ENCODE measurements at regions not wholly inside any gene's neighbourhood (a gene's known extent, or its start where the extent isn't known, plus 50 kb on each side); places are given as distances from the start of the nearest gene placed in this dataset.
"Not testable (repeated sequence)": the region's sequence is repeated elsewhere in the genome, so short reads cannot be mapped to it uniquely, and the experiment has no call there.

- DNase-seq: not testable (repeated sequence)
These were observed 304.6 kb upstream of the KCND2 start for GRCh38 chr7:119968411-119968810.

DNA sequence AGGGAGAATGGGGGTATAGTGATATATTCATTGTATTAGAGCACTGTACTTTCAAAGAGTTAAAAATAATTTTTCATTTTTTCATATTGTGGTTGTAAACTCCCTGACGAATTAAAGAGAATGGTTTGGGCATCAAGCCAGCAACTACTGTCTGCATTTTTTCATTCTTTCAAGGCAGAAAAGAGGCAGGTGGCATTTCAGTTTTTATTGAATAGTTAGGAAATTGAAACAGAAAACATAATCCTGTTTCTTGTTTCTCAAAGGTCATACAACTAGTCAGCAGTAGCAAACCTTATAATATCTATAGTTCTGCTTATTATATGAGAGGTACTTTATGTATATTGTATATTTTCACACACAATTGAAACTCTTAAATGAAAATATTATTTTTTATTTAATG is 303.9 kb upstream of the KCND2 start:
- DNase-seq: no peak

DNA sequence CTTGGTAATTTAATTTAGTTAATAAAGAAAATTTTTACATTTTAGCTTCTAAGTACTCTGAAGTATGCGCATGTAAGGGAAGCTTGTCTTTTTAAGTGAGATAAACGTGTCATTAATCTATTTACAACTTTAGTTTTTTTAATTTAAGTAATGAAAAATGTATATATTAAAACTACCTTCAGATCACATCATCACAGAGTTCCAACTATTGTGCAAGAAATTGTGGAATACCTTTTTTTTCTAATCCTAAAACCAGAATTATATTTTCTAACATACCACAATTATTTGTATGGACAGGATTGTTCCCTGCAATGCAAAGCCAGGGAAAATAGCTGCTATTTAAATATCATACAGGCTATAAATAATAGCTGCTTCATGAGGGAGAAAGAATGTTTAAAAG is 303.2 kb upstream of the KCND2 start:
- DNase-seq: no peak

DNA sequence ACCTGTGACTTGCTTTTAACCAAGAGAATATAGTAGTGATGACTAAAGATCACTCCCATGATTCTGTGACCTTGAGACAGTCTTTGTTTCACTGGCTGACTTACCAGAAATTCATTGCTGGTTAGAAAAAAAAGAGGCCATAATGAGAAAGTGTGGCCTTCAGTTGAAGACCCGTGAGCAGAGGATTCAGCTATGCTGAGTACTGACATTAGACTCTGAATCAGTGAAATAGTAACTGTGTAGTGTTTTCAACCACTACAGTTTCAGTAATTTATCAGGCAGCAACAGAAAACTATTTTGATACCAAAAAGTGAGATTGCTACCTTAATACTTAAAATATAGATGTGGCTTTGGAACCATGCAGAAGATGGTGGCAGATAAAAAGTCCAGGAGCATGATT is 298.0 kb upstream of the KCND2 start:
- no peak for DNase-seq

GRCh38 chr7:119982884-119983283 is 290.1 kb upstream of the KCND2 start:
- DNase-seq: no peak

GRCh38 chr7:119983468-119983867 is 289.5 kb upstream of the KCND2 start:
- no peak for DNase-seq

DNA sequence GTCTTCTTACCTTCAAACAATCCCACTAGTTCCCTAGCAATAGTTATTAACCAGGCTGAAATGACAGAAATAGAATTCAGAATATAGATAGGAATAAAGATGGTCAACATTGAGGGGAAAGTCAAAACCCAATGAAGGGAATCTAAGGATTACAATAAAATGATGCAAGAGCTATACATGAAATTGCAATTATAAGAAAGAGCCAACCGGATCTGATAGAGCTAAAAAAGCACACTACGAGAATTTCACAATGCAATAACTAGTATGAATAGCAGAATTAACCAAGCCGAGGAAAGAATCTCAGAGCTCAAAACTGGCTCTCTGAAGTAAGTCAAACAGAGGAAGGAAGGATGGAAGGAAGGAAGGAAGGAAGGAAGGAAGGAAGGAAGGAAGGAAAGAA is 288.7 kb upstream of the KCND2 start:
- no peak for DNase-seq

DNA sequence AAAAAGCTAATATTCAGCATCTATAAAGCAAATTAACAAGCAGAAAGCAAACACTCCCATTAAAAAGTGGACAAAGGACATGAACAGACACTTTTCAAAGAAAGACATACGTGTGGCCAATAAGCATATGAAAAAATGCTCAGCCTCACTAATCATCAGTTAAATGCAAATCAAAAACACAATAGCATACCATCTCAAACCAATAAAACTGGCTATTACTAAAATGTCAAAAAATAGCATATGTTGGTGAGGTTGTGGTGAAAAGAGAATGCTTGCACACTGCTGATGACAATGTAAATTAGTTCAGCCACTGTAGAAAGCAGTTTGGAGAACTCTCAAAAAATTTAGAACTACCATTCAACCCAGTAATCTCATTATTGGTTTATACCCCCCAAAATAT is 284.6 kb upstream of the KCND2 start:
- DNase-seq: no peak

- DNase-seq: no peak
These were observed 278.0 kb upstream of the KCND2 start for GRCh38 chr7:119994928-119995327.

DNA sequence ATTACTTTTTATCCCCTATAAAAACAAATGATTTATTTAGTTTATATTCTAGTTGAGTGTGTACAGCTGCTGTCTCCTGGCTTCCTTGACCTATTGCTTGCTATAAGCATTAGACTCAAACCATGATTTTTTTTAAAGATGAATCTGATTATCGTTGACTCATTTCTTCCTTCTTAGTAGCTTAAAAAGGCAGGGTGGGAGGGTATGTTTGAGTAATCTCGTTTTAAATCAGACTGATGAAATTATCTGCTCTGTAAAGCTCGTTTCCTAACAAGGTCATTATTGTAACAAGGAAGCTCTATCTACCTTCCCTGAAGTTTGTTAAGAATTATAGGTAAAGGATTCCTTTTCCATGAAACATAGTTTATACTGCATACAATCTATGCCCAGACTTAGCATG is 276.3 kb upstream of the KCND2 start:
- DNase-seq: no peak

DNA sequence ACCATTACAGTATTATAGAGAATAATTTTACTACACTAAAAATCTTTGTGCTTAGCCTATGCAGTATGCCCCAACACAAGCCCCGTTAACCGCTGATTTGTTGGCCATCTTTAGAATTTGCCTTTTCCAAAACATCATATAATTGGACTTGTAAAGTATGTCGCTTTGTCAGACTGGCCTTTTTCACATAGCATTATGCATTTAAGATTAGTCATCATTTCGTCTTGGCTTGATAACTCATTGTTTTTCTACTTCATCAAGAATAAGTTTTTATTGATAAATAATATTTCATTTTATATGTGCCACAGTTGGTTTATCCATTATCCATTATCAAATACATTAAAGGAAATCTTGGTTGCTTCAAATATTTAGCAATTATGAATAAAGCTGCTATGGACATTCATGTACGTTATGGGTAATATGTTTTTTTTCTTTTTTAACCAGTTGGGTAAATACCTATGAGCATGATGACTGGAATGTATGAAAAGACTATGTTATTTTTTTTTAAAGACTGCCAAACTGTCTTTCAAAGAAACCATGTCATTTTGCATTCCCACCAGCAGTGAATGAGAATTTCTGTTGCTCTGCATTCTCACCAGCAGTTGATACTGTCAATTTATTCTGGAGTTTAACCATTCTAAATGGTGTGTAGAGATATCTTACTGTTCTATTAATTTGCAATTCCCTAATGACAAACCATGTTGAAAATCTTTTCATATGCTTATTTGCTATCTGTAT is 273.1 kb upstream of the KCND2 start:
- no peak for DNase-seq

DNA sequence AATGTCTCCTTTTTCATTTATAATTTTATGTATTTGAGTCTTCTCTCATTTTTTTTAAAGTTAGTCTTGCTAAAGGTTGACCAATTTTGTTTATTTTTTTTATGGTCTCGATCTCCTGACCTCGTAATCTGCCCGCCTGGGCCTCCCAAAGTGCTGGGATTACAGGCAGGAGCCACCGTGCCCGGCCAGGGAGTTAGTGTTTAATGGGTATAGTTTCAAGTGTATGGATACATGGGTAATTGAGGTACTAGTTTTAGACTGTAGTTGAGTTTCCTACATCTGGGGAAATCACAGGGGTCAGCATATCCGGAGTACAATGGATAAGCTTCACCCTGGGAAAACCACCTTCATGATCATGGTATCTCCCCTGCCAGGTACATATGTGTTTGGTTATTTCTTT is 267.3 kb upstream of the KCND2 start:
- DNase-seq: no peak

DNA sequence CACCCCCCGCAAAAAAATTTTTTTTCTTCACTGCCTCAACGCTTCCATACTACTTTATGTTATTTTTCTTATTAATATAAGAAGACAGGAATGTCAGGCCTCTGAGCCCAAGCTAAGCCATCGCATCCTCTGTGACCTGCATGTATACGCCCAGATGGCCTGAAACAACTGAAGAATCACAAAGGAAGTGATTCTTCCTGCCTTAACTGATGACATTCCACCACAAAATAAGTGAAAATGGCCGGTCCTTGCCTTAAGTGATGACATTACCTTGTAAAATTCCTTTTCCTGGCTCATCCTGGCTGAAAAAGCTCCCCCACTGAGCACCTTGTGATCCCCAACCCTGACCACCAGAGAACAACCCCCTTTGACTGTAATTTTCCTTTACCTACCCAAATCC is 258.7 kb upstream of the KCND2 start:
- not testable (repeated sequence) for DNase-seq

DNA sequence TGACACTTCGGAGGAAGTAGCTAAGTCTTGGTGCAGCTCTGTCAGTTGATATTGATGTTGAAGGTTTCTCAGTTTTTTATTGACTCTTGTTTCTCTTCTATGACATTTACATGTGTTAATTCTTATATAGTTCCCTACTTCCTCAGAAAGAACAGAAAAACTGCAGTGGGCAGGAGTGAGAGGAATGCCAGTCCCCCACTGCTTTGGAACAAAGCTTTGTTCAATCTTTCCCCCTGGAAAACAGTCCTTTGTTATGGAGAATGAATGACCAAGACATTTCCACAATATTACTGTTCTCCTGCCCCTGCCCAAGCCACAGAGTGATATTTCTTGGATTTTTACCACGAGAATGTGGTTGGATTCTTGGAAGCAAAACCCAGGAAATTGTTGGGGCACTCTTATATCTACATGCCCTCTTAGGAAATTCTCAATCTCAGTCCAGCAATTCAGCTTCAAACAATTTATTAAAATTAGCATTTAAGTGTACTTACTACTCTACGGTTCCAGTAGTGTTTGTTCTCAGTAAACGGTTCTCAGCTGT is 258.0 kb upstream of the KCND2 start:
- no peak for DNase-seq

DNA sequence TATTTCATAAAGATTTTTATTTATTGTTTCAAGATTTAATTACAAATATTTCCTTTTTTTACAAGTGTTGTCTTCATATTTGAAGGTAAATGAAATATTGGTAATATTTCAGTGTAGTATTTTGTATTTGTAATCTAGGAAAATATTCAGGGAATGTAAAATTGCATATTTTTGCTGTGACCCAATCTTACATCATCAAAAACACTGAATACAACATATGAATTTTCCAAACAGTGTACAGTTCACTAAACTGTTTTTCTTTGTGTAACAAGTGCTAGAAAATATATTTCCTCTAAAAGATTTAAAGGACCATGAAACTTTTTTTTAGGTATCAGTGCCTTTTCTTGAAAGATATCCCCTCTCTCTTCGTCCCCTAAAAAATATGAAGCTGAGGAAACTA is 251.9 kb upstream of the KCND2 start:
- no peak for DNase-seq

GRCh38 chr7:120023494-120024167 is 249.3 kb upstream of the KCND2 start:
- no peak for DNase-seq

GRCh38 chr7:120028636-120029035 is 244.3 kb upstream of the KCND2 start:
- no peak for DNase-seq

- DNase-seq: no peak
These were observed 242.1 kb upstream of the KCND2 start for GRCh38 chr7:120030876-120031275.

DNA sequence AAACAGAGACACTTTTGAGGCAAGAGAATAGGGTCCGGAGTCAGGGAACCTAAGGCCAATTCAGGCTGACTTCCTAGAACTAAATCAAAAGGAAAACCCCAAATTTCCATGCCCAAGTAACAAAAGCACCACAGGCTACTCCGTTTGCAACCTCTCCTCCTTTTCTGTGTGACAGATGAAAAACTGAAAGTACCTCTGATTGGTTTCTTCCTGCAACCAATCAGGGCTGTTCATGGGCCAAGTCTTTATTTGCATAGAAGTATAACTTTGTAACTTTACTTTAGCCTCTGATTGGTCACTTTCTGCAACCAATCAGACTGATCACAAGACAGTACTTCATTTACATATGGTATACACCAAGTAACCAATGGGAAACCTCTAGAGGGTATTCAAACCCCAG is 239.9 kb upstream of the KCND2 start:
- no peak for DNase-seq

GRCh38 chr7:120039138-120039537 is 233.8 kb upstream of the KCND2 start:
- DNase-seq: no peak

DNA sequence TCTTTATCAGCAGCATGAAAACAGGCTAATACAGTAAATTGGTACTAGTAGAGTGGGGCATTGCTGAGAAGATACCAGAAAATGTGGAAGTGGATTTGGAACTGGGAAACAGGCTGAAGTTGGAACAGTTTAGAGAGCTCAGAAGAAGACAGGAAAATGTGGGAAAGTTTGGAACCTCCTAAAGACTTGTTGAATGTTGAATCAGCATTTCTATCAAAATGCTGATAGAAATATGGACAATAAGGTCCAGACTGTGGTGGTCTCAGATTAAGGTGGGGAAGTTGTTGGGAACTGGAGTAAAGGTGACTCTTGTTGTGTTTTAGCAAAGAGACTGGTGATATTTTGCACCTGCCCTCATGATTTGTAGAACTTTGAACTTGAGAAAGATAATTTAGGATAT is 231.2 kb upstream of the KCND2 start:
- no peak for DNase-seq

DNA sequence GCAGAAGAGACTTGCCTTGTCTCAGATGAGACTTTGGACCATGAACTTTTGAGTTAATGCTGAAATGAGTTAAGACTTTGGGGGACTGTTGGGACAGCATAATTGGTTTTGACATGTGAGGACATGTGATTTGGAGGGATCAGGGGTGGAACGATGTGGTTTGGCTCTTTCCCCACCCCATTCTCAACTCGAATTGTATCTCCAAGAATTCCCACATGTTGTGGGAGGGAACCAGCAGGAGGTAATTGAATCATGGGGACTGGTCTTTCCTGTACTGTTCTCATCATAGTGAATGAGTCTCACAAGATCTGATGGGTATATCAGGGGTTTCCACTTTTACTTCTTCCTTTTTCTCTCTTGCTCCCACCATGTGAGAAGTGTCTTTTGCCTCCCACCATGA is 229.7 kb upstream of the KCND2 start:
- no peak for DNase-seq

GRCh38 chr7:120052884-120053382 is 220.0 kb upstream of the KCND2 start:
- no peak for DNase-seq

- DNase-seq: no peak
These were observed 219.5 kb upstream of the KCND2 start for GRCh38 chr7:120053390-120053961.
